ENCODE measurements at regions not wholly inside any gene's neighbourhood (a gene's known extent, or its start where the extent isn't known, plus 50 kb on each side); places are given as distances from the start of the nearest gene placed in this dataset.
A peak's percentile ranks its signal among the peaks of the same experiment; 100 is the strongest.

- Histone ChIP-seq H3K4me1 (ENCODE audit: control insufficient read depth in 5 of 5, insufficient read depth in 5 of 5, low read length in 5 of 5) (peaks cover 0 to 34% (median 16%) of the 10 kb centered on the region in 5 donors), H3K27ac (ENCODE audit: low read depth, low read length) (no peak overlapping the region), H3K36me3 (ENCODE audit: control insufficient read depth in 5 of 5, insufficient read depth in 5 of 5, low read length in 5 of 5) (no peaks in the 10 kb centered on the region), H3K4me3 (ENCODE audit: low read depth in 1 of 5, low read length in 5 of 5) (no peak overlapping the region), H3K9me3 (ENCODE audit: control insufficient read depth in 5 of 5, low read length in 5 of 5) (peaks cover 0 to 4% (median 0%) of the 10 kb centered on the region in 5 donors), H3K9ac (ENCODE audit: low read length in 5 of 5) (no peak overlapping the region), H3K27me3 (ENCODE audit: control insufficient read depth in 5 of 5, insufficient read depth in 4 of 5, low read length in 5 of 5) (no peaks in the 10 kb centered on the region)
Observed at GRCh38 chr9:38185647-38186403, 116.8 kb upstream of the SHB start.

DNA sequence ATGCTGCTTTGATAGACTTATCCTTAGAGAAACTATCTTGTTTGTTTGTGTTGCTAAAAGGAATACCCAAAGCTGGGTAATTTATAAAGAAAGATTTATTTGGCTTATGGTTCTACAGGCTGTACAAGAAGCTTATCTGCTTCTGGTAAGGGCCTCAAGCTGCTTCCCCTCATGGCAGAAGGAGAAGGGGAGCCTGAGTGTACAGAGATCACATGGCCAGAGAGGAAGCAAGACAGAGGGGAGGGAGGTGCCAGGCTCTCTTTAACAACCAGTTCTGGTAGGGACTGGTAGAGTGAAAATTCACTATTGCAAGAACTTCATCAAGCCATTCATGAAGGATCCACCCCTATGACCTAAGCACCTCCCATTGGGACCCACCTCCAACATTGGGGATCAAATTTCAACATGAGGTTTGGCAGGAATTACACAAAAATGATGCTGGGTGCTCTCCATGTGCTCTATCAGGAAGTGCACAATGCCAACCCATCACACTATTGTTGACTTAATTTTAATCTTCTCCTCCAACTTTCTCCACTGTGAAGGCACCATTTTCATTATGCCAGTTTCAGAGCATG lies 115.1 kb upstream of the SHB start:
- Histone ChIP-seq H3K36me3 (ENCODE audit: control insufficient read depth in 5 of 5, insufficient read depth in 5 of 5, low read length in 5 of 5) (no peaks in the 10 kb centered on the region), H3K4me1 (ENCODE audit: control insufficient read depth in 5 of 5, insufficient read depth in 5 of 5, low read length in 5 of 5) (peaks cover 0 to 35% (median 16%) of the 10 kb centered on the region in 5 donors), H3K27me3 (ENCODE audit: control insufficient read depth in 5 of 5, insufficient read depth in 4 of 5, low read length in 5 of 5) (no peaks in the 10 kb centered on the region), H3K4me3 (ENCODE audit: low read depth in 1 of 5, low read length in 5 of 5) (no peak overlapping the region), H3K9ac (ENCODE audit: low read length in 5 of 5) (no peak overlapping the region), H3K27ac (ENCODE audit: low read depth, low read length) (no peak overlapping the region), H3K9me3 (ENCODE audit: control insufficient read depth in 5 of 5, low read length in 5 of 5) (peaks cover 0 to 4% (median 0%) of the 10 kb centered on the region in 5 donors)

DNA sequence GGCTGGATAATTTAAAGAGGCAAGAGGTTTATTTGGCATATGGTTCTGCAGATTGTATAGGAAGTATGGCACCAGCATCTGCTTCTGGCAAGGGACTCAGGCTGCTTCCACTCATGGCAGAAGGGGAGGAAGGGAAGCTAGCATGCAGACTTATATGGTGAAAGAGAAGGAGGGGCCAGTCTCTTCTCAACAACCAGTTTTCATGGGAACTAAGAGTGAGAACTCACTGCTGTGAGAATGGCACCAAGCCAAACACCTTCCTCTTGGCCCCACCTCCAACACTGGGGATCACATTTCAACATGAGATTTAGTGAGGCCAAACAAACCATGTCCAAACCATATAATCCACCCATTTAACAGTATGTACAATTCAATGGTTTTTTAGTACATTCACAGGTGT lies 113.3 kb upstream of the SHB start:
- Histone ChIP-seq H3K4me3 (ENCODE audit: low read depth in 1 of 5, low read length in 5 of 5) (no peak overlapping the region), H3K4me1 (ENCODE audit: control insufficient read depth in 5 of 5, insufficient read depth in 5 of 5, low read length in 5 of 5) (peaks cover 0 to 33% (median 16%) of the 10 kb centered on the region in 5 donors), H3K9me3 (ENCODE audit: control insufficient read depth in 5 of 5, low read length in 5 of 5) (no peaks in the 10 kb centered on the region), H3K27ac (ENCODE audit: low read depth, low read length) (peak overlapping the region; percentile 24), H3K36me3 (ENCODE audit: control insufficient read depth in 5 of 5, insufficient read depth in 5 of 5, low read length in 5 of 5) (no peaks in the 10 kb centered on the region), H3K9ac (ENCODE audit: low read length in 5 of 5) (no peak overlapping the region), H3K27me3 (ENCODE audit: control insufficient read depth in 5 of 5, insufficient read depth in 4 of 5, low read length in 5 of 5) (no peaks in the 10 kb centered on the region)

- H3K9ac ChIP-seq (ENCODE audit: low read length in 5 of 5) = no peak overlapping the region
- peaks cover 0 to 28% (median 13%) of the 10 kb centered on the region in 5 donors for H3K4me1 ChIP-seq (ENCODE audit: control insufficient read depth in 5 of 5, insufficient read depth in 5 of 5, low read length in 5 of 5)
- no peaks in the 10 kb centered on the region for H3K27me3 ChIP-seq (ENCODE audit: control insufficient read depth in 5 of 5, insufficient read depth in 4 of 5, low read length in 5 of 5)
- peak overlapping the region; percentile 24 for H3K27ac ChIP-seq (ENCODE audit: low read depth, low read length)
- no peak overlapping the region for H3K4me3 ChIP-seq (ENCODE audit: low read depth in 1 of 5, low read length in 5 of 5)
- no peaks in the 10 kb centered on the region for H3K9me3 ChIP-seq (ENCODE audit: control insufficient read depth in 5 of 5, low read length in 5 of 5)
- no peaks in the 10 kb centered on the region for H3K36me3 ChIP-seq (ENCODE audit: control insufficient read depth in 5 of 5, insufficient read depth in 5 of 5, low read length in 5 of 5)
Observed at GRCh38 chr9:38181866-38182265, 112.8 kb upstream of the SHB start.

DNA sequence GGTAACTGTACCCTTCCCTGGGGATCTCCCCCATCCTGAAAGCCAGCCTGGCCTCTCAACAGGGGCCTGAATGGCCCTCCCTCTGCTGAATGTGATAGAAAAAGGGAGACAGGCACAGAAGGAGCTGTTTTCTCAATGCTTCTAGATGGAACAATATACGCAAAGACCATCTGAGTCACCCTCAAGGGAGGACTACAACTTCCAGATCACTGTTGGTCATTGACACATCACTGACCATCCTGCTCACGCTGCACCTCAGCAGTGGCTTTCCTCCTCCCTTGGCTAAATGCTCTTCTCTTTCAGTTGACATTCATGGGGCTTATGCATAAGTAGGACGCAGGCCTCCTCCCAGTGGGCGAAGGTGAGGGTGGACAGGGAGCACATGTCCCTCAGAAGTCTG lies 112.2 kb upstream of the SHB start:
- Histone ChIP-seq H3K27ac (ENCODE audit: low read depth, low read length) (peak overlapping the region; percentile 24), H3K4me3 (ENCODE audit: low read depth in 1 of 5, low read length in 5 of 5) (no peak overlapping the region), H3K36me3 (ENCODE audit: control insufficient read depth in 5 of 5, insufficient read depth in 5 of 5, low read length in 5 of 5) (no peaks in the 10 kb centered on the region), H3K27me3 (ENCODE audit: control insufficient read depth in 5 of 5, insufficient read depth in 4 of 5, low read length in 5 of 5) (no peaks in the 10 kb centered on the region), H3K9me3 (ENCODE audit: control insufficient read depth in 5 of 5, low read length in 5 of 5) (no peaks in the 10 kb centered on the region), H3K9ac (ENCODE audit: low read length in 5 of 5) (no peak overlapping the region), H3K4me1 (ENCODE audit: control insufficient read depth in 5 of 5, insufficient read depth in 5 of 5, low read length in 5 of 5) (peaks cover 0 to 22% (median 8%) of the 10 kb centered on the region in 5 donors)

GRCh38 chr9:38180656-38181055 lies 111.6 kb upstream of the SHB start:
- Histone ChIP-seq H3K27ac (ENCODE audit: low read depth, low read length) (no peak overlapping the region), H3K9ac (ENCODE audit: low read length in 5 of 5) (no peak overlapping the region), H3K9me3 (ENCODE audit: control insufficient read depth in 5 of 5, low read length in 5 of 5) (no peaks in the 10 kb centered on the region), H3K4me1 (ENCODE audit: control insufficient read depth in 5 of 5, insufficient read depth in 5 of 5, low read length in 5 of 5) (peaks cover 0 to 22% (median 8%) of the 10 kb centered on the region in 5 donors), H3K27me3 (ENCODE audit: control insufficient read depth in 5 of 5, insufficient read depth in 4 of 5, low read length in 5 of 5) (no peaks in the 10 kb centered on the region), H3K4me3 (ENCODE audit: low read depth in 1 of 5, low read length in 5 of 5) (no peak overlapping the region), H3K36me3 (ENCODE audit: control insufficient read depth in 5 of 5, insufficient read depth in 5 of 5, low read length in 5 of 5) (no peaks in the 10 kb centered on the region)

DNA sequence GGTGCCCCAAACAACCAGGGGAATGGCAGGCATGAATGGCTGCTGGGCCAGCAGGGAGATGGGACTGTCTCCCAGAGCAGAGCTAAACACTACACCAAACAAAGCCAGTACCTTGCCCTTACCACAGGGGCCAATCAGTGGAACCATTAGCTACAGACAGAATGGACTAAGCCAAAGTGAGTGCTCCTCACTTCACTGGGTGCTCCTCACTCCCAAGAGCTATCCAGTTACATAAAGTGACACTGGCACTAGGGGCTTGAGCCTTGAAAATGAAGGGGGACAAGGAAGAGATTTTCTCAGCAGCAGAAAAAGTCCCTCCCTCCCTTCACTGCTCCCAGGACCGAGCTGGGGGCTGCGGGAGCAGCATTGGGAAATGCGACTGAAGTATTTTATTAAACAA lies 110.9 kb upstream of the SHB start:
- Histone ChIP-seq H3K36me3 (ENCODE audit: control insufficient read depth in 5 of 5, insufficient read depth in 5 of 5, low read length in 5 of 5) (no peaks in the 10 kb centered on the region), H3K9ac (ENCODE audit: low read length in 5 of 5) (no peak overlapping the region), H3K27ac (ENCODE audit: low read depth, low read length) (no peak overlapping the region), H3K9me3 (ENCODE audit: control insufficient read depth in 5 of 5, low read length in 5 of 5) (no peaks in the 10 kb centered on the region), H3K4me1 (ENCODE audit: control insufficient read depth in 5 of 5, insufficient read depth in 5 of 5, low read length in 5 of 5) (peaks cover 0 to 22% (median 8%) of the 10 kb centered on the region in 5 donors), H3K27me3 (ENCODE audit: control insufficient read depth in 5 of 5, insufficient read depth in 4 of 5, low read length in 5 of 5) (no peaks in the 10 kb centered on the region), H3K4me3 (ENCODE audit: low read depth in 1 of 5, low read length in 5 of 5) (no peak overlapping the region)

- Histone ChIP-seq H3K9ac (ENCODE audit: low read length in 5 of 5) (no peak overlapping the region), H3K9me3 (ENCODE audit: control insufficient read depth in 5 of 5, low read length in 5 of 5) (no peaks in the 10 kb centered on the region), H3K27ac (ENCODE audit: low read depth, low read length) (no peak overlapping the region), H3K4me3 (ENCODE audit: low read depth in 1 of 5, low read length in 5 of 5) (no peak overlapping the region), H3K4me1 (ENCODE audit: control insufficient read depth in 5 of 5, insufficient read depth in 5 of 5, low read length in 5 of 5) (peaks cover 0 to 17% (median 7%) of the 10 kb centered on the region in 5 donors), H3K36me3 (ENCODE audit: control insufficient read depth in 5 of 5, insufficient read depth in 5 of 5, low read length in 5 of 5) (no peaks in the 10 kb centered on the region), H3K27me3 (ENCODE audit: control insufficient read depth in 5 of 5, insufficient read depth in 4 of 5, low read length in 5 of 5) (no peaks in the 10 kb centered on the region)
Observed at GRCh38 chr9:38178237-38178636, 109.2 kb upstream of the SHB start.

- no peaks in the 10 kb centered on the region for H3K9me3 ChIP-seq (ENCODE audit: control insufficient read depth in 5 of 5, low read length in 5 of 5)
- no peaks in the 10 kb centered on the region for H3K36me3 ChIP-seq (ENCODE audit: control insufficient read depth in 5 of 5, insufficient read depth in 5 of 5, low read length in 5 of 5)
- no peaks in the 10 kb centered on the region for H3K27me3 ChIP-seq (ENCODE audit: control insufficient read depth in 5 of 5, insufficient read depth in 4 of 5, low read length in 5 of 5)
- no peak overlapping the region for H3K9ac ChIP-seq (ENCODE audit: low read length in 5 of 5)
- peaks cover 0 to 21% (median 11%) of the 10 kb centered on the region in 5 donors for H3K4me1 ChIP-seq (ENCODE audit: control insufficient read depth in 5 of 5, insufficient read depth in 5 of 5, low read length in 5 of 5)
- H3K27ac ChIP-seq (ENCODE audit: low read depth, low read length) = no peak overlapping the region
- no peak overlapping the region for H3K4me3 ChIP-seq (ENCODE audit: low read depth in 1 of 5, low read length in 5 of 5)
Observed at GRCh38 chr9:38177680-38178079, 108.7 kb upstream of the SHB start.

GRCh38 chr9:38176251-38176650 lies 107.2 kb upstream of the SHB start:
- no peak overlapping the region for H3K4me3 ChIP-seq (ENCODE audit: low read depth in 1 of 5, low read length in 5 of 5)
- no peak overlapping the region for H3K27ac ChIP-seq (ENCODE audit: low read depth, low read length)

More at GRCh38 chr9:38176251-38176650, 107.2 kb upstream of the SHB start:
- Histone ChIP-seq H3K27me3 (ENCODE audit: control insufficient read depth in 5 of 5, insufficient read depth in 4 of 5, low read length in 5 of 5) (no peaks in the 10 kb centered on the region), H3K9me3 (ENCODE audit: control insufficient read depth in 5 of 5, low read length in 5 of 5) (peaks cover 0 to 8% (median 0%) of the 10 kb centered on the region in 5 donors), H3K36me3 (ENCODE audit: control insufficient read depth in 5 of 5, insufficient read depth in 5 of 5, low read length in 5 of 5) (no peaks in the 10 kb centered on the region), H3K9ac (ENCODE audit: low read length in 5 of 5) (no peak overlapping the region), H3K4me1 (ENCODE audit: control insufficient read depth in 5 of 5, insufficient read depth in 5 of 5, low read length in 5 of 5) (peaks cover 0 to 19% (median 17%) of the 10 kb centered on the region in 5 donors)

Data from subcutaneous abdominal adipose tissue (tissue), 5 donors.